Kidney (tissue), 13 donors: ENCODE measurements at regions not wholly inside any gene's neighbourhood (a gene's known extent, or its start where the extent isn't known, plus 50 kb on each side); places are given as distances from the start of the nearest gene placed in this dataset.

ENCODE experiments used
- DNase-seq, 5 donors: peaks; one replicate each; pipeline ENCODE4 v3.0.0-alpha.2; 2013 to 2020
- FAIRE-seq: peaks from 2 replicates; lab custom pipeline; 2012; peaks lifted over from hg19 to GRCh38; lab: Jason Lieb, UNC
- H3K27ac ChIP-seq, 2 donors: one replicate each; pipeline ENCODE4 v1.7.0; 2013; ENCODE audit warnings: low read depth in 2 of 2, low read length in 2 of 2, inconsistent platforms in 1 of 2
- H3K27me3 ChIP-seq: one replicate; pipeline ENCODE4 v1.7.1; 2013; ENCODE audit warnings: low read length, inconsistent platforms; ENCODE audit not compliant: control insufficient read depth, insufficient read depth
- H3K36me3 ChIP-seq, 3 donors: one replicate each; pipeline versions ENCODE4 v1.7.0 to v1.7.1; 2013; ENCODE audit warnings: low read length in 3 of 3, control low read depth in 1 of 3, inconsistent platforms in 1 of 3; ENCODE audit not compliant: insufficient read depth in 3 of 3, control insufficient read depth in 2 of 3
- H3K4me1 ChIP-seq, 3 donors: one replicate each; pipeline versions ENCODE4 v1.7.0 to v1.7.1; 2013; ENCODE audit warnings: low read length in 3 of 3, inconsistent platforms in 1 of 3, low read depth in 1 of 3; ENCODE audit not compliant: control insufficient read depth in 2 of 3, insufficient read depth in 2 of 3
- H3K4me3 ChIP-seq, 3 donors: one replicate each; pipeline versions ENCODE4 v1.7.0 to v1.8.1; 2013; ENCODE audit warnings: low read length in 3 of 3, control low read depth in 1 of 3, inconsistent platforms in 1 of 3
- H3K9ac ChIP-seq, 3 donors: one replicate each; pipeline versions ENCODE4 v1.7.0 to v1.7.1; 2013; ENCODE audit warnings: low read length in 3 of 3, control low read depth in 1 of 3, inconsistent platforms in 1 of 3
- H3K9me3 ChIP-seq, 3 donors: one replicate each; pipeline versions ENCODE4 v1.7.0 to v1.7.1; 2013; ENCODE audit warnings: low read length in 3 of 3, control low read depth in 1 of 3, inconsistent platforms in 1 of 3; ENCODE audit not compliant: control insufficient read depth in 2 of 3, insufficient read depth in 1 of 3
- CTCF ChIP-seq: IDR thresholded peaks from 3 replicates; pipeline ENCODE4 v1.5.1; 2012; ENCODE audit warnings: mild to moderate bottlenecking, moderate library complexity, borderline replicate concordance; ENCODE audit not compliant: insufficient read depth; ENCODE audit errors: extremely low read depth
- intact Hi-C: fragments of 100-400 bp; cut with DNase I; formaldehyde crosslinking; loops from one replicate; pipeline ENCODE4 v1.11.1; 2022
- donor health status: control.
- donor health status: control.
- donor health status: control.
- donor health status: control.
- donor health status: control.
- donor health status: DM: yes; HTN: yes; CAD: no.
- donor health status: Normal renal cell carcinoma (clear cell type).

- no peaks in the 10 kb centered on the region for H3K4me1 ChIP-seq
- FAIRE-seq (no peak), DNase-seq (no peak)
- intact Hi-C loops, result no loop called here
- no peak overlapping the region for H3K27ac ChIP-seq
- no peak overlapping the region for H3K9ac ChIP-seq
- no peaks in the 10 kb centered on the region for H3K9me3 ChIP-seq
- peaks cover 2% of the 10 kb centered on the region for H3K27me3 ChIP-seq
- TF ChIP-seq CTCF, result no peak
- no peak overlapping the region for H3K4me3 ChIP-seq
- H3K36me3 ChIP-seq, result no peaks in the 10 kb centered on the region
Measured at GRCh38 chr1:22344329-22344630, 107.4 kb upstream of the ZBTB40 start.

DNA sequence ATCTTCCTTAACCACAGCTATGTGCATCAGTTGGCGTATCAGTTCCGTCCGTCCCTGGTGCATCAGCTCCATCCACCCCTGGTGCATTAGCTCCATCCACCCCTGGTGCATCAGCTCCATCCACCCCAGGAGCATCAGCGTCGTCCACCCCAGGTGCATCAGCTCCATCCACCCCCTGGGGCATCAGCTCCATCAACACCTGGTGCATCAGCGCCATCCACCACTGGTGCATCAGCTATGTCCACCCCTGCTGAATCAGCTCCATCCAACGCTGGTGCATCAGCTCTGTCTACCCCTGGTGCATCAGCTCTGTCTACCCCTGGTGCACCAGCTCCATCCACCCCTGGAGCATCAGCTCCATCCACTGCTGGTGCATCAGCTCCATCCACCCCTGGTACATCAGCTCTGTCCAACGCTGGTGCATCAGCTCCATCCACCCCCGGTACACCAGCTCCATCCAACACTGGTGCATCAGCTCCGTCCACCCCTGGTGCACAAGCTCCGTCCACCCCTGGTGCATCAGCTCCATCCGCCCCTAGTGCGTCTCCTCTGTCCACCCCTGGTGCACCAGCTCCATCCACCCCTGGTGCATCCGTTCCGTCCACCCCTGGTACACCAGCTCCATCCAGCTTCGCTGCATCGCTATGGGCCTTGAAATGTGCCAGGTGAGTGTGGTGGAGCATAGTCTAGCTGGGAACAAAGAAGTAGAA lies 106.6 kb upstream of the ZBTB40 start:
- DNase-seq (no peak), FAIRE-seq (no peak)
- Histone ChIP-seq H3K4me3 (no peak overlapping the region), H3K36me3 (no peaks in the 10 kb centered on the region), H3K27me3 (peaks cover 2% of the 10 kb centered on the region), H3K9me3 (no peaks in the 10 kb centered on the region), H3K9ac (no peak overlapping the region), H3K4me1 (no peaks in the 10 kb centered on the region), H3K27ac (no peak overlapping the region)
- intact Hi-C loops, result no loop called here
- TF ChIP-seq CTCF, result no peak

- Histone ChIP-seq H3K9me3 (no peaks in the 10 kb centered on the region), H3K4me1 (no peaks in the 10 kb centered on the region), H3K9ac (no peak overlapping the region), H3K4me3 (no peak overlapping the region), H3K27ac (no peak overlapping the region), H3K36me3 (no peaks in the 10 kb centered on the region), H3K27me3 (peaks cover 2% of the 10 kb centered on the region)
- no peak for TF ChIP-seq CTCF
- FAIRE-seq, result no peak
- intact Hi-C loops, result no loop called here
- peak in 1 of 5 donors; percentile 16 for DNase-seq
Measured at GRCh38 chr1:22347854-22348760, 103.5 kb upstream of the ZBTB40 start.
